DMS 273 (cell line): ENCODE measurements at regions not wholly inside any gene's neighbourhood (a gene's known extent, or its start where the extent isn't known, plus 50 kb on each side); places are given as distances from the start of the nearest gene placed in this dataset.

Experiments
- DNase-seq: peaks from one replicate; lab custom pipeline; 2025; ENCODE audit not compliant: unreplicated experiment; lab: John Stamatoyannopoulos, UW

GRCh38 chr3:30353711-30354467 lies 252.5 kb upstream of the TGFBR2 start:
- no peak for DNase-seq

DNA sequence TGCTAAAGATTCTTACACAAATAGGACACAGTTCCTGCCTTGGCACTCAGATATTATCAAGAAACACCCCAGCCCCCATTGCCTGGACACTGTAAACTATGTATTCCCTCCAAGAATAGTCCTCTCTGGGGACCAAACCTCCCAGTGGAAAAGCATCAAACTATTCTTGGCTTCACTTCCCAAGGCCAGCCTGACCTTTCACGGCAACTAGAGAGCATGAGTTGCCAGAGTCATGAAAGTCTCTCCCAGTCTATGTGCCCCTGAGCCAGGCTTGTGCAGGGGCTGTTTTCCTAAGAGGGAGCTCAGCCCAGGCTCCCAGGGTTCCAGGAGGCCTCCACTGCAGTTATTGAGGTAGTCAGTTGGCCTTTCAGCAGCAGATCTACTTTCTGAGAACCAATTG lies 251.9 kb upstream of the TGFBR2 start:
- DNase-seq: peak; percentile 6

- DNase-seq: peak; percentile 36
Measured at GRCh38 chr3:30354972-30355371, 251.4 kb upstream of the TGFBR2 start.

DNA sequence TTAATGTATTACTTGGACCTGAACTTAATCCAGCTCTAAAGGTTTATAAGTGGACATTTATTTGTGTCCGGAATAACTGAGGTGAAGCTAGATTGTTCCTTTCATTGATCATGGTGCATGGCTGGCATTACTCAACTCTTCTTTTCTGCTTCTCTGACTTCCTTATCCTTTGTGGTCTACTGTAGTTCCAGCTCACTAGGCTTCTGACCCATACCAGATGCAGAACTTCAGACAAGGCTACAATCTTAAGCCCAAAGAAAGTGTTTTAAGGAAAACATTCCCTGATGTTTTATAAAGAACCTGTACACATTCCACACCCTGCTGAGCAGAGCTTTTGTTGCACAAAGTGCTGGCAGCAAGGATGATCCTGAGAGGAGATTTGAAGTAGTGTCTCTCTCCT lies 250.8 kb upstream of the TGFBR2 start:
- no peak for DNase-seq

DNA sequence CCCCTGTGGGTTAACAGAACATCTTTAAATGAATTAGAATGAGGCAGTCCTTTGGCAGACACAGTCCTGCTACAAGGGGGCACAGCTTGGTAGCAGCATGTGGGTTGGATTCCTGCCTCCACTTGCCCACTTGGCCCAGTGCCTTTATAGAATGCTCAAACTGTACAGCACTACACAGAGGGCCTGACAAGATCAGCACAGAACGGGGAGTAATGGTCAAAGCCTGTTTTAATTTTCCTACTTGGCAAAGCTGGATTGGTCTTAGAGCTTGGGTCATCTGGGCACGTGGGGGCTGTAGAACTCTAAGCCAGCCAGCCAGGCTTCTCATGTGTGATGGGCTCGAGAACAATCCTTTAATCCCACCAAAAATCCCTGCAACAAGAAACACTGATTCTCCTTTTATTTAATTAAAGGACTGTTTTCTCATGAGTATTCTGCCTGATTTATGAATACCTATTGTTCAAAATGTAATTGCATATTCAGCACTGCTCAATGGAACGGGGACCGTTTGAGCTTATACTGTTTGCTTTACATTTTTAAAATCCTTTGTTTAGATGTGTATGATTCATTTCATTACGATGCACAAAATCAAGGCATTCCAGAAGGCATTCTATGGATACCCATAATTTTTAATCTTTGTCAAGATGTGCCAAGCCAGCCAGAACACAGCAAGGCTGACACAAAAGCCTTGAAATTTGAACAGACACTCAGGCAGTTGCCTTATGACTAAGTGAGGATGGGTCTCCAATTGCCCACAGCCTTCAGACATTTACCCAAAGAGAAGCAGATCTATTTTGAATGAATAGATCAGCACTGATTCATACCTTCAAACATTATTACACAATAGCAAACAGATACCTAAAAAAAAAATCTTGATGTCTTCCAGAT lies 249.3 kb upstream of the TGFBR2 start:
- DNase-seq: peak; percentile 65

- peak; percentile 3 for DNase-seq
Measured at GRCh38 chr3:30357897-30358296, 248.5 kb upstream of the TGFBR2 start.

- DNase-seq: no peak
Measured at GRCh38 chr3:30358871-30359270, 247.5 kb upstream of the TGFBR2 start.

DNA sequence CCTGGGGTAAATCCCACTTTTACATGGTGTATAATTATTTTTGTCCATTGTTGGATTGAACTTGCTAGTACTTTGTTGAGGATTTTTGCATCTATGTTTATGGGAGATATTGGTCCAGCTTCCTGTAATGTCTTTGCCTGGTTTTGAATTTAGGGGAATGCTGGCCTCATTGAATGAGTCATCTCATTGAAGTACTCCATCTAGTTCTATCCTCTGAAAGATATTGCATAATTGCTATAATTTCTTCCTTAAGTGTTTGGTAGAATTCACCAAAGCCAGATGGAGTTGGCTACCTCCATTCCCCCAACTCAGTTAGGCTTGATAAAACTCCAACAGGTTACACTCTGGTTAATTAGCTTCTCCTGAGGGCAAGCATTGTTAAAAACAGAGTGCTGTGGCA lies 237.4 kb upstream of the TGFBR2 start:
- DNase-seq: no peak

- DNase-seq: no peak
Measured at GRCh38 chr3:30370681-30371271, 235.6 kb upstream of the TGFBR2 start.

- DNase-seq: no peak
Measured at GRCh38 chr3:30372837-30373236, 233.6 kb upstream of the TGFBR2 start.

DNA sequence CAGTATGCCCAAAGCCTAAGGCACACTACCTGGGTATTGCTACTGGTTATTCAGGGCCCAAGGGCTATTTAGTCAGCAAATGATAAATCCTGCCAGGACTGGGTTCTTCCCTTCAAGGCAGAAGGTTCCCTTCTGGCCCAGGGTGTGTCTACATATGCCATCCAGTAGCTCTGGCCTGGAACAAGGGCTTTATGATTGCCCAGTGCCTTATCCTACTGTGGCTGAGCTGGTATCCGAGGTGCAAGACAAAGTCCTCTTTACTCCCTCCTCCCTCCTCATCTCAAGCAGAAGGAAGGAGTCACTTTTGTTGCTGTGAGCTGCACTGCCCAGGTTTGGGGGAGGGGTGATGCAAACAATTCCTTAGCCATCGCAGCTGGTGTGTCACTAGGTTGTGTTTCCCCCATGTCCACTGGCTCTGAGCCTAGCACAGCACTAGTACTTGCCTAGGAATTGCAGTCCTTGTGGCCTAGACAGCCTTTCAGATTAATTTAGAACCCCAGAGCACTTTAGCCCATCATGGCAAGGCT lies 221.8 kb upstream of the TGFBR2 start:
- DNase-seq: no peak

DNA sequence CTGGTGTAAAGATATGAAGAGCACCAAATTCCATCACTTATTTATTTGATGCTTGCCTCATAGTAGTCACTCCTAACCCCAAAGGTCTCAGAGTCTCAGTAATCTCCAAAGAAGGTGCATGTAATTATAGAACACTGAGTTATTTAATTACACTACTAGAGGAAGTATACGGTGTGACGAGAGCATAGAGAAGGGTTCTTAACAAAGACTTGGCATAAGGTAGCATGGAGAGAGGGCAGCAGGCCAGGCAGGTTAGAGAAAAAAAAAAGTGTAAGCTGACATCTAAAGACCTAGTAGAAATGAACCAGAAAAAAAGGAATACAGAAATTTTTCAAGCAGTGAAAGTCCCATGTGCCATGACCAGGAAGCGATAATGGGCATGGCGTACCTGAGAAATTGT lies 213.3 kb upstream of the TGFBR2 start:
- no peak for DNase-seq

GRCh38 chr3:30397030-30397429 lies 209.4 kb upstream of the TGFBR2 start:
- peak; percentile 48 for DNase-seq

DNA sequence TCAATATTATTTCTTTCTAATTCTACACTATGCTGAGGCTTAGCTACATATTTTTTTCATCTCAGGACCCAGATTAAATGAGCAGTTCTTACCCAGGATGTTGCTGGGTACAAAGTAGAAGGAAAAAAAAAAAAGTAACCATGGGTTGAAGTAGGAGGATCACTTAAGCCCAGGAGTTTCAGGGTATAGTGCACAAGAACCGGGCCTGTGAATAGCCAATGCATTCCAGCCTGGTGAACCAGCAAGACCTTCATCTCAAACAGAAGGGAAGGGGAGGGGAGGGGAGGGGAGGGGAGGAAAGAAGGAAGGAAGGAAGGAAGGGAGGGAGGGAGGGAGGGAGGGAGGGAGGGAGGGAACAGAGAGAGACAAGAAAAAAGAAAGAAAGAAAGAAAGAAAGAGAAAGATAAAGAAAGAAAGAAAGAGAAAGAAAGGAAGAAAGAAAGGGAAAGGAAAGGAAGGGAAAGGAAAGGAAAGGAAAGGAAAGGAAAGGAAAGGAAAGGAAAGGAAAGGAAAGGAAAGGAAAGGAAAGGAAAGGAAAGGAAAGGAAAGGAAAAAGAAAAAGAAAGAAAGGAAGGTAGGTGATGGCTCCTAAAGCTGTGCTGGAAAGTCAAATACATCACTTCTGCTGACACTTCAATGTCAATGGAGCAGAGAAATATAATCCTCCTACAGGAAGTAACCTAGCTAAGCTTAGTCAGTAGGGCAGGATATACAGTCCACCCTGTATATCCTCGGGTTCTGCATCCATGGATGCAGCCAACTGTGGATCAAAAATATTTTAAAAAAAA lies 206.8 kb upstream of the TGFBR2 start:
- no peak for DNase-seq

- DNase-seq: no peak
Measured at GRCh38 chr3:30400926-30401325, 205.5 kb upstream of the TGFBR2 start.

DNA sequence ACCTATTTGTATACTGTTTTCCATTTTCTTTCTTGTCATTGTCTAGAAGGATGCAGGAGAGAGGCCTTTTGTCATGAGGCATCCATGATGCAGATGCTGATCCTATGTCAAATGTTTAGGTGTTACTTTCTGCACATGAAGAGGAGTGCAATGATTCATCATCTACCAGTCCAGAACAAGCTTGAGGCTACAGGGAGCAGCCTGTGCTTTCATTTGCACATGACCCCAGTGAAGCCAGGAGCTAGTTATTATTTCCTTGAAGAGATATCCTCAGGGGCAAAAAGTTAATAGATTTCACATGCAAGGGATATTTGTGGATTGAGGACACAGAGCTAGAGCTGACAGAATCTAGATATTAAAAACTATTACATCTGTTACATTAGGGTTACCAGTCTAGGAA lies 204.4 kb upstream of the TGFBR2 start:
- no peak for DNase-seq

DNA sequence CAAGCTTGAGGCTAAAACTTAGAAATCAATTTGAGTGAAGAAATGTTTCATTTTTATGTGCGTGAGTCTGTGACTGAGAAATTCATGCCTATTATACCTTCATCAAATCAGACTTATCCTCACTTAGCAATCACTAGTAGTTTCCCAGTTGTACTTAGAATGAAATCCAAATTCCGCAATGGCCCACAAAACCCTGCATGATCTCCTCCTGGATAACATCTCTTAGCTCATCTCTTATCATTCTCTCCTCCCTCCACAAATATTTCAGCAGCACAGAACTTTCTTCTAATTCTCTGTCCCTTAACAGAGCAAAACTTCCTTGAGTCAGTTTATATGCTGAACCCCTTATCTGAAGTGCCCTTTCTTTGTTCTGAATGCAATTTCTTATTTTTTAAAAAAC lies 198.8 kb upstream of the TGFBR2 start:
- no peak for DNase-seq

GRCh38 chr3:30408105-30408557 lies 198.3 kb upstream of the TGFBR2 start:
- DNase-seq: peak; percentile 17

DNA sequence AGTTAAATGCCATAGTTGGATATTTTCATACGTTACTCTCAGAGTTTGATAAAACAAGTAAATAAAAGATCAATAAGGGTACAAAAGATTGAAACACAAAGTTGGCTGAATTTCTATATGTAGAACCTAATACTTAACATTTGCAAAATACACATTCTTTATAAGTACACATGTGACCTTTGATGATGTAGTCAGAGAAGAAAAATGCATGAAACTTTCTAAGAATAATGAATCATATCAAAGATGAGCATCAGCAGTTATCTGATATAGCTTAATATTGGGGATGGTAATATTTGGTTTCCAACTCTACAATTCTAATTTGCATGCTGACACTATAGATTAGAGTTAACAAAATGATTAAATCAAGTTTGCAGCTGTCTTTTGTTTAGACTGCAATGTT lies 188.0 kb upstream of the TGFBR2 start:
- DNase-seq: no peak

DNA sequence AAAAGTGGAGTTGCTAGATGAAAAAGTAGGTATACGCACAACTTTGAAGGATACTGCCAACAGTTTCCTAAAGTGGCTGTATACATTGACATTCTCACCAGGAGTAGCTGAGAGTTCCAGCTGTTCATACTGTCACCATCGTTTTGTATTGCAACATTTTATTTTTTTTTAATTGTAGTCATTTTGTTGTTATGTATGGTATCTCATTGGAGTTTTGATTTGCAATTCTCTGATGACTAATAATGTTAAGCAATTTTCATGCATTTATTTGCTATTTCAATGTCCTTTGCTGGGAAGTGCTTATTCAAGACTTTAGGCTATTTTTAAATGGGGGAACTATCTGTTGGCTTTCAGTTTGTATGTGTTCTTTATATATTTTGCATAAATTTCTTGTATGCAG lies 185.1 kb upstream of the TGFBR2 start:
- DNase-seq: no peak
